Gastrocnemius medialis (tissue), 4 donors: ENCODE measurements at regions not wholly inside any gene's neighbourhood (a gene's known extent, or its start where the extent isn't known, plus 50 kb on each side); places are given as distances from the start of the nearest gene placed in this dataset.

ENCODE experiments used
- POLR2A ChIP-seq, 2 donors: fragments of 450-650 bp; IDR thresholded peaks; one replicate each; pipeline ENCODE4 v1.6.1; 2017; ENCODE audit warnings: antibody characterized with exemption in 2 of 2, mild to moderate bottlenecking in 2 of 2, moderate library complexity in 2 of 2
- TF ChIP-seq, protein P1 (sequence below), 5 experiments: fragments of 450-650 bp in 3 of 5; fragments of 200-600 bp in 2 of 5; sonication (generic) in 2 of 5; IDR thresholded peaks in 4 of 5; conservative IDR thresholded peaks in 1 of 5; 1 replicate in 4 of 5; 2 replicates in 1 of 5; pipeline ENCODE4 v1.5.1; 2016 to 2019; ENCODE audit warnings: antibody characterized with exemption in 5 of 5, mild to moderate bottlenecking in 3 of 5, moderate library complexity in 3 of 5

- TF ChIP-seq, protein P1, sequence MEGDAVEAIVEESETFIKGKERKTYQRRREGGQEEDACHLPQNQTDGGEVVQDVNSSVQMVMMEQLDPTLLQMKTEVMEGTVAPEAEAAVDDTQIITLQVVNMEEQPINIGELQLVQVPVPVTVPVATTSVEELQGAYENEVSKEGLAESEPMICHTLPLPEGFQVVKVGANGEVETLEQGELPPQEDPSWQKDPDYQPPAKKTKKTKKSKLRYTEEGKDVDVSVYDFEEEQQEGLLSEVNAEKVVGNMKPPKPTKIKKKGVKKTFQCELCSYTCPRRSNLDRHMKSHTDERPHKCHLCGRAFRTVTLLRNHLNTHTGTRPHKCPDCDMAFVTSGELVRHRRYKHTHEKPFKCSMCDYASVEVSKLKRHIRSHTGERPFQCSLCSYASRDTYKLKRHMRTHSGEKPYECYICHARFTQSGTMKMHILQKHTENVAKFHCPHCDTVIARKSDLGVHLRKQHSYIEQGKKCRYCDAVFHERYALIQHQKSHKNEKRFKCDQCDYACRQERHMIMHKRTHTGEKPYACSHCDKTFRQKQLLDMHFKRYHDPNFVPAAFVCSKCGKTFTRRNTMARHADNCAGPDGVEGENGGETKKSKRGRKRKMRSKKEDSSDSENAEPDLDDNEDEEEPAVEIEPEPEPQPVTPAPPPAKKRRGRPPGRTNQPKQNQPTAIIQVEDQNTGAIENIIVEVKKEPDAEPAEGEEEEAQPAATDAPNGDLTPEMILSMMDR (IDR thresholded peaks at IDR 0.05 in 4 of 5, conservative IDR thresholded peaks at IDR 0.05 in 1 of 5) = no peak
- no peak for TF ChIP-seq POLR2A (IDR thresholded peaks at IDR 0.05)
Measured at GRCh38 chr10:111425459-111425858, 348.6 kb downstream of the ADRA2A start.
